ENCODE measurements at regions not wholly inside any gene's neighbourhood (a gene's known extent, or its start where the extent isn't known, plus 50 kb on each side); places are given as distances from the start of the nearest gene placed in this dataset.

DNA sequence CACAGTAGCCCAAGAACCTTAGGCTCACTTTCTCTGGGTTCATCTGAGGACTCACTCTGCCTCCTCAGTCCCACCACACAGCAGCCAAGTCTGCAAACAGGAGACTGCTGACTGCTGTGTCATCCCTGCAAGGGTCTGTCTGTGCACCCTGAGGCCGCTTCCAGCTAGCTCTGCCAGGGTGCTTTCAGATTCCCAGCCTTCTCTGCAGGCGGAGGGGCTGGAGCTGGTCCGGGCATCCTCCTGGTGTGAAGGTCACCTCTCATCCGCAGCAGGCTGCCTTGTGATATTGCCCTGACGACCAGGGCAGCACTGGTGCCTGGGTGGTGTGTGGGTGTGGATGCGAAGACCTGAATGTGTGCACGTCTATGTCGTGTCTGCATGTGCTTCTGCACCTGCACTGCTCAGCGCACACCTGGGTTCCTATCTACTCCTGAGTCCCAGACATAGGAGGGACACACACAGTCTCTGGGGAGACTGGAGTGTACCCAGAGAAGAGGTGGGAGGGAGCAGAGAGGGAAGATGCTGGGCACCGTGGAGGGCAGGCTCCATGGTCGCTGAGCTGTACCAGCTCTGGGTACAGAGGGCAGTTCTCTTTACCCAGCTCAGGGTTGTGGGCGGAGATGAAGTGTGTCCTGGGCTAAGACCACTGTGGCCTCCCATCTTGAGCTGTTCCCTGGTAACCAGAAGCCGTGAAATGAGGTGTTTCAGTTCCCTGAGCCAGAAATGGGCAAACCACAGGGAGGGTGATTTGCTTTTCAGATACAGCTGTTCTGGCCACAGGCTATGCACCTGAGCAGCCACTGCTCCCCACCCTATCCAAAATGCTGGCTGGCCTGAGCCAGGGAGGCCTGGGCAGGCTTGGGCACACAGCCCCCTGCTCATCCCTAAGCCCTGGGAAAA lies 160.9 kb upstream of the CSF3R start:
- DNase-seq: no peak

DNA sequence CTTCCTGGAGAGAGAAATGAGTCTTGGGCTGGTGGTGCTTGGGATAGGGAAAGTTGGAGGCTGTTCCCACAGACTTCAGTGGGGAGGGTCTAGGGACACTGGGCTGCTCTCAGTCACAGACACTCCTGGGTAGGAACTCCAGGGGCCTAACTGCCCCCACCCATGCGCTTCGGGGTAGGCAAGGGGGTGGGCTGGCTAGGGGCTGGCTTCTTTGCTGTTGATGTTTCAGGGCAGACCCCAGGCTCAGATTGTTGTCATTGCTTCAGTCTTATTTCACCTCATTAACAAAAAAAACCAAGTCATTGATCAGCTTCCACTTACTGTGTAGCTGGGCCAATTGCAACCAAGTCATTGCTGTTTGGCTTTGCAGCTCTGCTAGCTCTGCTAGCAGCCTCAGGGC lies 160.1 kb upstream of the CSF3R start:
- no peak for DNase-seq

DNA sequence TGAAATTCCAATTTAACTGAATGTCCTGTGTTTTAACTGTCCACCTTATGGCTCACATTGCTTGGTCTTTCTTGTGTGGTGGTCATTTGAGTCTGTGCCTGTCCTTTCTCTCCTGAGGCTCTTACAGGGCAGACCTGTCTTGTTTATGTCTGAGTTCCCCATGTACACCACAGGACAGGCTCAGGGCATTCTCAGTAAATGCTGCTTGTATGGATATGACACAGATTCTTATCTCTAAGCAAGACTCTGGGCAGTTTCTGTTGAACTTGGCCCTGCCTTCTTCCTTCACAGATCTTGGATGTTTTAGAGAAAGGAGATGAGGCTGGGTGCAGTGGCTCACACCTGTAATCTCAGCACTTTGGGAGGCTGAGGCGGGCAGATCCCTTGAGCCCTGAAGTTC lies 159.1 kb upstream of the CSF3R start:
- no peak for DNase-seq

DNA sequence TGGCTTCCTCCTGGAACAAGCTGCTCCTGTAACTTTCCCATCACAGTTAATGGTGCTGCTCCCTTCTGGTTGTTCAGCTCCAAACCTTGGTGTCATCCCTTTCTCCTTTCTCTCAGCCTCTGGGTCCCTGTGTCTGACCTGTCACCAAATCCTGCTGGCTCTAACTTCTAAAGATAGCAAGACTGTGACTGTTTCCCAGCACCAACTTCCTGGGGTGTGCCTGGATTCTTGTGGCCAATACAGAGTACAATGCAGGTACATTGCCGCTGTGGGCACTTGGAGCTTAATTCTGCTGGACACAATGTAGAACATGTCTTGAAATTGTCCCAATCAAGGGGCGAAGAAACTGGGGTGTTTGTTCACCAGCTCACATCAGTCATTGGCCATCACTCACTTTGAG lies 156.7 kb upstream of the CSF3R start:
- no peak for DNase-seq

DNA sequence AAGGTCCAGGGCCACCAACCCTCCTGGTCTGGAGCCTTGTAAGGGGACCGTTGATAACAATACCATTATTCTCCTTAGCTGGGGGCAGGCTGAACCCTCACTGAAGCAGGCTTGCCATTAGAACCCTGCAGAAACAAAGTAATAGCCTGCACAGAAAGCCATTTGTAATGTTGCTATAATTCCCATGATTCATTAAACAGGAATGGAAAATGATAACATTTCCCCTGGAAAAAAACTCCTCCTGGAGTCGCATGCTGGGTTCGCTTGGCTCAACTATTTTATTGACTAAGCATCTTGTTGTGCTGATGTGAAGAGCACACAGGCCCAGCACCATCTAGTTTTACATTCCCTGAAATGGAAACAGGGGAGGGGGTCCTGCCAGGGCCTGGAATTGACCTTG lies 155.6 kb upstream of the CSF3R start:
- DNase-seq: no peak

DNA sequence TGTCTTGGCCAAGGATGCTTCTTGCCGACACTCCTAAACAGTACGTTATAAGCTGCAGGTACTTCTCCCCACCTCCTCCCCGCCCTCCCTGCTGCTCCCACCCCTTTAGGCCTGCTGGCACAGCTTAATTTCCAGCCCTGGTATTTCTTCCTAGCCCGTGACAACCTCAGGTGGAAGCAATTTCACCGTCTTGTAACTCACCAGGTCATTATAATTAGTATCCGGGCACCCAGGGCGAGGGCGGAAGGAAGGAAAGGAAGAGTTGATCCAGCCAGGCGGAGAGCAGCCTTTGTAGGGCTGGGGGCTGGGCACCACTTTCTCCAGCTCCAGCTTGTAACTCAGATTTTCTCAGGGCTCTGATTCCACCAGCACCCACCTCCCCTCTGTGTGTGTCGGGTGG lies 153.5 kb upstream of the CSF3R start:
- DNase-seq: no peak

DNA sequence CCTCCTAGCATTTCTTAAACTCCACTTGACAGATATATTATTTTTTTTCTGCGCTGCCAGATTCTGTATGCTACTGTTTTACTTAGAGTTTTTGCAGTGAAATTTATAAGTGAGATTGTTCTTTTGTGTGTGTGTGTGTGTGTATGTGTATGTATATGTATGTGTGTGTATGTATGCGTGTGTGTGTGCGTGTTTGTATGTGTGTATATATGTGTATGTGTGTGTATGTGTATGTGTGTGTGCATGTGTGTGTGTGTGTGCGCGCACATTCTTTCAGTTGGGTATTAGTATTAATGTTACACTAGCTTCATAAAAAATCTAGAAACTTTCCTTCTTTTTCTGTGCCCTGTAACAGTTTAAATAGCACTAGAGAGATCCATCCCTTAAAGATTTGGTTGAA lies 152.6 kb upstream of the CSF3R start:
- no peak for DNase-seq

DNA sequence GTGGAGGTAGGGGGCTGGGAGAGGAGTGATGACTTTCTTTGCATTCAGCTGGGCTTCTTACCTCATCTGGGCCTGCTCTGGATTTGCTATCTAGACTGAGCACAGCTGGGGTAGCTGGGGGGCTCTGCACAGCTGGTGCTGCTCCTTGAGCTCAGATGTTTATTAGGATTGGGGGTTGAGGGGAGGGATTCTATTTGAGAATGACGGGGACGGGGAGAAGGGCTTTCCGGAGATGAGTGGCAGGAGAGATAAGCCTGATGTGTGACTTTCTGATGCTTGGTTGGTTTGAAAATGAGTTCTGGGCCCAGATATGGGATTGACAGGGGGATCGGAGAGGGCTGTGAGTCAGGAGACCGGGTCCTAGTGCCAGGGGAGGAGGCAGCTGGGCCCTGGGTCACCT lies 146.1 kb upstream of the CSF3R start:
- no peak for DNase-seq

DNA sequence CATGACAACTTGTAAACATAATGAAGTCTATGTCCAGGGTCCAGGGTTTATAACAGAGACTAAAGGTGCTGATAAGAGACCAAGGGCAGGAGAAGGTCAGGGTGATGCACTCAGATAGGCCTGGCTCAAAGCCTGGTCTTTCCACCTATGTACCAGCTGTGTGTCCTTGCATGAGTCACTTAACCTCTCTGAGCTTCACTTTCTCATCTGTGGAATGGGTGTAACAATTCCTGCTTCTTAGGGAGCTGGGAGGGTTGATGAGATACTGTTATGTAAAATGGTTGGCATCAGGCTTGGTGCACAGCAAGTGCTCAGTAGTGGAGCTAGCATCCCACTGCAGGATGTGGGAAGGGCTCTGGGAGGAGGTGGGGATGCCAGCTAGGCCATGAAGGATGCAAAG lies 143.7 kb upstream of the CSF3R start:
- no peak for DNase-seq

DNA sequence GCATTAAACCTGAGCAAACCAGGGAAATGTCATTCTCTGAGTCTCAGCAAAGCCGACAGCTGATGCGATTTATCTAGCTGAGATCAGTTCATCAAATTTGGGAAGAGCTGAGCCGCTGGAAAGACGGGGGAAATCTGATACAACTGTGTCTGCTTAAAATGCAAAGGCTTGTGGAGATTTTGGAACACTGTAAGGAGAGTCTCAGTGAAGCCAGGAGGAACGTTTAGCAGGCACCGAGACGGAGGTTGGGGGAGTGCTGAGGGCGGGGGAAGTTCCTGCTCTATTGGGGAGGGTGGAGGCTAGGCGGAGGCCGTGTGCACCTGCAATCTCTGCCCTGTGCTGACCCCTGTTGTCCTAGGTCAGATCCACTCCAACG lies 143.2 kb upstream of the CSF3R start:
- no peak for DNase-seq

DNA sequence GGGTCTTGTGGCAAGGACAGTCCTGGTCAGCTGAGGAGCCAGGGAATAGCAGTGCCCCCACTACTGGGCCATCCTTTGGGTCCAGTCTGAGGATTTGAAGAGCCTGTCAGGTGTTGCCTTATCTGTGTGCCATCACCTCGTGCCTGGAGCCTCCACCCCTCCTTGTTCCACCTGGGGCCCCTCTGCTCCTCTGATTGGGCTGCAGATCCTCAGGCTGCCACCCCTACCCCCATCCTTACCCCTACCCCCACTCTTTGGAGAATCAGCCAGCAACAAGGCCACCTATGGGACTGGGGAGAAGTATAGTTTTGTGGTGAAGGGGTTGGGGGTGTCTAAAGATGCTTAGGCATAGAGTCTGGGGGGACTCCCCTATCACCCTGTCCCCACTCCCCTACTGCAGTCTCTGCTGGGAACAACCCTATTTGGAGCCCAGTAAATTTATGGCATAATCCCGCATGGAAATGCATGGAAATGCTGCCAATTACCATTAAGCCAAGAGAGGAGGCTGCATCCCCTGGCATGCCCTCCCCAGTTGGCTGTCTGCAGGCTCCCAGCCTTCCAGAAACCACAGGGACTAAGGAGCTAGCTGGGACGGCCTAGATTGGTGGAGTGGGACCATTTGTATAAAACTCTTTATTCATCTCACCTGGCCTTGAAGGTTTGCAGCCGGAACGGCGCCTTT lies 142.7 kb upstream of the CSF3R start:
- no peak for DNase-seq

DNA sequence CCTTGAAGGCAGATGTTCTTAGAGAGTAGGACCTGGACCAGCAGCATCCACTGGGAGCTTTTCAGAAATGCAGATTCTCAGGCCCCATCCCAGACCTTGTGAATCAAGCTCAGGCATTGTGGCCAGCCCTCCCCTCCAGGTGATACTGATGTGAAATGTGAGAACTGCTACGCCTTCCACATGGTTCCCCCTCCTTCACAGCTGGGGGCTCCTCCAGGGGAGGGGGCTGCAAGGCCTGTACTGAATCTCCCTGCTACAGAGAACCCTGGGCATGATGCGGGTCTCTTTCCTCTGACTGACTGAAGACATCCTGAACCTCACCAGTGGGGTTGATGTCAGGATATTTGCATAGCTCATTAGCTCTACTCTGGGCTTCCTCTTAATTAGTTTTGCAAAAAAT lies 141.8 kb upstream of the CSF3R start:
- no peak for DNase-seq

DNA sequence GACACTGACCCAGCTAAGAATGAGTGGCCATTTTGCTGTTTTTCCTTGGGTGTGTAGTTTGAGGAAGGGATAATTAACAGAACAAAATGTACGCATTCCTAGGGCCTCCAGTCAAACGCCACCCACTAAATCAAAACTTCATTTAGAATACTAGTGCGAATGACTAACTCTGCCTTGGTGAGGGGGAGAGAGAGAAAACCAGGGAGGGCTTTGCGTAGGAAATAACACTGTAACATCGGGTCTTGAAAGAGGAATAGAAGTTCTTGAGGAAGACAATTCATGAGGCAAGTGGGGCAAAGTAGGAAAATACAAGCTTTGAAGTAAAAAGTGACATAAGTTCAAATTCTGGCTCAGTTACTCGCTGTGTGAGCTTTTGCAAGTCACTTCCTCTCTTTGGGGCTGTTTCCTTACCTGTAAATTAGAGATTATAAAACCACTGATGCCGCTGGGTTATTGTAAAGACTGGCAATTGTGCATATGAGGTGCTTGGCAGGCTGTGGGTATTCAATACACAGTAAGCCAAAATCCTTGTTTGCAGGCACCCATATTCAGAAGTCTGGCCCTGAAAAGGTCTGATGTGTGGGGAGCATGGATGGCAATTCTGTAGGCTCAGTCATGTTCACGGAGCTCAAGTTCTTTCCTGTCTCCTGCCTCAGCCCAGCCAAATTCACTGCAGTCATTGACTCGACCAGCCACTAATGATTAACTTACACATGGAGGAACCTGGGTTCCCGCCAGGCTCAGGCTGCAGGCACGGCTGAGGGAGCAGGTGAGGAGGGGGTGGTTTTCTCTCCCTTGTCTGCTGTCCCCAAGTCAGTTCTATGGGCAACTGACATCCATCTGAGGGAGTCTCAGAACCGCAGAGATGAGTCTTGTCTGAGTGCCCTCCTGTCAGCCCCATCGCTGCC lies 140.3 kb upstream of the CSF3R start:
- DNase-seq: no peak

DNA sequence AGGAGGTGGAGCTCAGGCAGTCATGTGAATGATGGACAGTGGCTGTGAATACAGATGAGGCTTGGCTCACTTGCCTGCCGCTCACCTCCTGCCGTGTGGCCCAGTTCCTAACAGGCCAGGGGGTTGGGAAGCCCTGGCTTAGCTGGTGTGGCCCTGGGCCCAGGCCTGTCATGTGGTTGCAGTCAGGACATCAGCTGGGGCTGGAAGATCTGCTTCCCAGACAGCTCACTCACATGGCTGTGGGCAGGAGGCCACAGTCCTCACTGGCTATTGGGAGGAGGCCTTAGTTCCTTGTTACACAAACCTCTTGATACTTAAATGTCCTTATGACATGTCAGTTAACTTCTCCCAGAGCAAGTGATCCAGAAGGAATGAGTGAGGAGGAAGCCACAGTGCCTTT lies 138.8 kb upstream of the CSF3R start:
- DNase-seq: no peak

DNA sequence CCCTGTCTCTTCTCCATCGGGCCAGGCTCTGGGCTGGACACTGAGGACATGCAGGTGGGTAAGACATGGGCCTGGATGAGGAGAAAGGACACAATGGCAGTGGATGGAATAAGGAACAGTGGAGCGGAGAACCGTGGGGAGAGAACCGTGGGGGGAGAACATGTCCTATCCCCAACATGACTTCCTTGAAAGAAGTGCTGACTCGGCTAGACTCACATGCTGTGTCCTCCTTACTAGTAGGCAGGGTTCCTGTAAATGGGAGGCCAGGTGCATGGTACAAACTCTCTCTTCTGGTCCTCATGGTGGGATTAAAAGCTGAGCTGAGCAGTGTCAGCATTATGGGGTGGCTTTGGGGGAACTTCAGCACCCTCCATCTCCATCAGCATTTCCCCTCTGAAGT lies 137.4 kb upstream of the CSF3R start:
- DNase-seq: no peak

DNA sequence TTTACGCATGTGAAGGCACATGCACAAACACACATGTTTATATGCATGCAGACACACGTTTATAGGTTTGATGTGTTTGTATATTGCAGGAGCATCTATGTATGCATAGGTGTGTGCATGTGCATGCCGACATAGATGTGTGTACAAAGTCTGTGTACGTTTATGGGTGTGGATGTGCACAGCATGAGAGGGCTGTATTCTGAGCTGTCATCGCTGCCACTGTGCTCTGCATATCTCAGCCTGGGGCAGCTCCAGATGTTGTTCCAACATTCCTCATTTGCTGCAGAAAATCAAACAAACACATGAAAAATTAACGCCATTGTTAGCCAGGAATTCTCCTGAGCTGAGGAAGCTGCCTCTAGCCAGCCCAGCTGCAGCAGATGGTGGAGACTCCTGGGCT lies 132.3 kb upstream of the CSF3R start:
- no peak for DNase-seq

DNA sequence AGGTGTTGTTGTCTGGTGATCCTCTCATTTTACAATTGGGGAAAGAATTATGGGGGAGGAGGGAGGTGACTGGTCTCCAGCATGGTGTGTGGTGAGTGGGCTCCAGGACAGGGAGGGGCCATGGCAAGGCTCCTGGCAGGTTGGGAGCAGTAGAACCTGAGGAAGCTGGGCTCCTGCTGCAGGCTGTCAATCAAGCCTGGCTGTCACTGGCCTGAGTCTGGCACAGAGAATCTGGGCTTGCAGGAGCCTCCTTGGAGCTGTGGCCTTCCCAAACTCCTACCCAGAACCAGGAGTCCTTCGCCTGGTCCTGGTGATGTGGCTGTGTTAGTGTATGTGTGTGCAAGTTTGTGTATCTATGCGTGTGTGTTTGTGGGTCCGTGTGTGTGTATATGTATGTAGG lies 131.9 kb upstream of the CSF3R start:
- no peak for DNase-seq

DNA sequence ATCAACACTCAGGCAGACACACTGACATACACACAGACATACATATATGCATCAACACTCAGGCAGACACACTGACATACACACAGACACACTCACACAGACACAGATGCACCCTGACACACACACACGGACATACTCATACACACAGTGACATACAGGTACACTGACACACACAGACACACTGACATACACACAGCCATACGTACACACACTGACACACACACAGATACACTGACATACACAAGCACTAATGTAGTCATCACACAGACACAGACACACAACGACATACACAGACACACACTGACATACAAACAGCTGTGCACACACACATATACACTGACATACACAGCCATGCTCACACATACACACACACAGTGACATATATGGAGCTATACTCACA lies 131.0 kb upstream of the CSF3R start:
- DNase-seq: no peak

DNA sequence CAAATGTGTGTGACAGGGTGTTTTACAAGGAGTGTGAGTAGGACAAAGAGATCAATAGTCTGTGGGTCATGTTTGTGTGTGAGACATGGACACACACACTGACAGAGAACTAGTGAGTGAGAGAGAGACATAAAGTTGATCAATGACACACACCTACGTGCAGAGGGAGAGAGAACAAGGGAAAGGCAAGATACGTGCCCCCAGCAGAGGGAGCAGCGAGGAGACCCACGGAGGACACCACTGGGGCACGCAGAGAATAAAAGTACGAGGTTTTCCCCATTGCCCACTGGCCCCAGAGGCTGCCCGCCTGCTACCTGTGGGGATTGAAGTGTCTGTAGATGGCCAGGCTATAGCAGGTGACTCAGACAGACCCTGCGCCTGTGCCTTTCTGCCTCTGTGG lies 130.2 kb upstream of the CSF3R start:
- no peak for DNase-seq

DNA sequence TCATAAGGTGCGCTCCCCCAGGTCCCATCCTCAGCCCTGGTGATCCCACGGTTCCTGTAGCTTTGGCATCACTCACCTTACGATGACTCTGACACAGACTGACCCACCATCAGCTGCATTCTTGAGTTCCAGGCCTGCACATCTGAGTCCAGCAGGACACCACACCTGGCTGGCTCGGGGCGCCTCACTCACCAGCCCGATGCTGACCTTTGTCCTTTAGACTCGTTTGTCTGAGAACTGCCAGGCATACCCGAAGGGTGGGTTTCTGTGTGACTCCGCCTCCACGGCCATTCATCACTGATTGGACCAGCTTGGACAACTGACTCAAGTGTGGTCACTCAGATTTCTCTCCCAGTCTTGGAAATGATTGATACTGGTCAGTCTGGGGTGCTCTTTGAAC lies 129.4 kb upstream of the CSF3R start:
- no peak for DNase-seq

DNA sequence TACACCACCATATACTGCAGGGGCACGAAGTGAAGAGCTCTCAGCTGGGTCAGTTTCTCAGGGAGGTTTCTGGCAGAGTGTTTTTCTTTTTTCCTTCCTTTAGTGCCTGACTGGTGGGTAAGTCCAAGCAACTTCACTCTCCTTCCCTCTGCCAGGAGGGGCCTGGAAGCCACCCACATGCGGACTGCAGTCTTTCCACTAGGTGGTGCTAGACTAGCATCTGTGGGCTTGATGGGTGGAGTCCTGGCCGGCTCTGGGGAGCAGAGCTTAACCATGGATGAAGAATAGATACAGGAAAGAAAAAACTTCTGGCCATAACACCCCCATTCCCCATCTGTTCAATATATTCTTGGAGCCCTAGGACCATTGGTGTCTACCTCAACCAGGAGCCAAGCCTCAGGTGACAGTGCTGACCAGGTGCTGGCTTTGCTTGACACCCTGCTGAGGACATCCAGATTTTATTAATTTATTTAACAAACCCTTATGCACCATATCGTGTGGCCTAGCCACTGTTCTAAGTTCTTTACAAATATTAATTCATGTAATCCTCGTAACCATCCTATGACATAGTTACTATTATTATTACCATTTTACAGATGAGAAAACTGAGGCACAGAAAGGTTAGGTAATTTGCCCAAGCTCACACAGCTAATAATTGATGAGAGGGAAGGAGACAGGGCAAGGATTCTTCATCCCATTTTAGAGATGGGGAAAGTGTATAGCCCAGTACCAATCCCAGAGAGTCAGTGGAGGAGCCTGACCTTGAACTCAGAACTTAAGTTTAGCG lies 126.7 kb upstream of the CSF3R start:
- peak; percentile 56 for DNase-seq

DNA sequence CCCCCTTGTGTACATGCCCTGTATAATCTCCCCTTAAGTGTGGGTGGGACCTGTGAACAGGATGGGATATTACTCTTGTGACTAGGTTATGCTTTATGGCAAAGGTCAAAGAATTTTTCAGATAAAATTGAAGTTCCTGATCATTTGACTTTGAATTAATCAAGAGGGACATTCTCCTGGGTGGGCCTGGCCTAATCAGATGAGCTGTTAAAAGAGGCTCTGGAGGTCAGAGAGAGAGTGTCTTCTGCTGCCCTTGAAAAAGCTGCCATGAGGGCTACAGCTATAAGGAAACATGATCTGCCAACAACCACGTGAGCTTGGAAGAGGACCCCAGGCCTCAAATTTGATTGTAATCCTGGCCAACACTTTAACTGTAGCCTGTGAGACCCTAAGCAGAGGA lies 125.6 kb upstream of the CSF3R start:
- no peak for DNase-seq
